A549 (cell line): ENCODE measurements at regions not wholly inside any gene's neighbourhood (a gene's known extent, or its start where the extent isn't known, plus 50 kb on each side); places are given as distances from the start of the nearest gene placed in this dataset.

Source experiments
- ATAC-seq, 2 experiments: fragments of 200-7000 bp in 1 of 2; fragments of >200 bp in 1 of 2; cut with Nextera tagmentation in 1 of 2; cut with Tn5 transposase in 1 of 2; 3 replicates each; pipeline versions ENCODE4 v1.8.0 to v1.9.1; 2018 to 2020; ENCODE audit warnings: mild to moderate bottlenecking in 1 of 2, moderate library complexity in 1 of 2
- CTCF ChIA-PET: fragments of 300-600 bp; sonication (Branson Sonifier 250); formaldehyde crosslinking; extraction: SDS; loops from one replicate; lab custom pipeline; 2021; ENCODE audit warnings: antibody characterized with exemption, inconsistent platforms; lab: Yijun Ruan, JAX
- POLR2A ChIA-PET: fragments of 350-600 bp; formaldehyde crosslinking; extraction: SDS; loops from one replicate; lab custom pipeline; 2021; ENCODE audit warnings: antibody characterized with exemption, inconsistent platforms; lab: Yijun Ruan, JAX
- DNase-seq, 2 experiments: peaks; one replicate each; pipeline versions ENCODE4 v3.0.0 to v3.0.0-alpha.2; 2011 to 2016; ENCODE audit warnings: low read depth in 1 of 2, low spot score in 1 of 2
- FAIRE-seq: peaks from 2 replicates; lab custom pipeline; 2011; peaks lifted over from hg19 to GRCh38; lab: Jason Lieb, UNC
- H3K27ac ChIP-seq, 2 experiments: fragments of >200 bp; sonication (Bioruptor Twin); formaldehyde crosslinking; 3 replicates each; pipeline ENCODE4 v1.5.1; 2016 to 2017
- H3K4me1 ChIP-seq: fragments of >200 bp; sonication (Bioruptor Twin); formaldehyde crosslinking; 3 replicates; pipeline ENCODE4 v1.6.1; 2016
- H3K4me2 ChIP-seq: fragments of >200 bp; sonication (Bioruptor Twin); formaldehyde crosslinking; 3 replicates; pipeline ENCODE4 v1.6.1; 2016
- H3K4me3 ChIP-seq: fragments of >200 bp; sonication (Bioruptor Twin); formaldehyde crosslinking; 3 replicates; pipeline ENCODE4 v1.5.1; 2016
- H3K9me3 ChIP-seq: fragments of >200 bp; sonication (Bioruptor Twin); formaldehyde crosslinking; 3 replicates; pipeline ENCODE4 v1.6.1; 2016
- BHLHE40 ChIP-seq: IDR thresholded peaks from 2 replicates; pipeline ENCODE4 v1.6.1; 2012; ENCODE audit warnings: low read depth, low read length, inconsistent platforms
- CBX2 ChIP-seq: fragments of 200-600 bp; sonication (generic); IDR thresholded peaks from 2 replicates; pipeline ENCODE4 v1.6.1; 2016; ENCODE audit warnings: low read depth, mild to moderate bottlenecking, borderline replicate concordance
- CEBPB ChIP-seq, 2 experiments: fragments of >200 bp in 1 of 2; sonication (Bioruptor Twin) in 1 of 2; formaldehyde crosslinking in 1 of 2; IDR thresholded peaks; 2 replicates each; pipeline ENCODE4 v1.6.1; 2012 to 2016
- E2F6 ChIP-seq: IDR thresholded peaks from 2 replicates; pipeline ENCODE4 v1.6.1; 2012; ENCODE audit warnings: low read depth, borderline replicate concordance
- EHMT2 ChIP-seq: fragments of 200-600 bp; sonication (generic); IDR thresholded peaks from 2 replicates; pipeline ENCODE4 v1.6.1; 2016; ENCODE audit warnings: antibody characterized with exemption, low read depth, mild to moderate bottlenecking, moderate library complexity
- FOSL2 ChIP-seq, 2 experiments: fragments of 450-650 bp in 1 of 2; fragments of >200 bp in 1 of 2; sonication (Bioruptor Twin) in 1 of 2; formaldehyde crosslinking; IDR thresholded peaks; 2 replicates each; pipeline versions ENCODE4 v1.5.0 to v1.6.1; 2016 to 2020; ENCODE audit warnings: mild to moderate bottlenecking in 1 of 2, moderate library complexity in 1 of 2
- HES2 ChIP-seq: fragments of >200 bp; sonication (Bioruptor Twin); formaldehyde crosslinking; IDR thresholded peaks from 2 replicates; pipeline ENCODE4 v1.6.1; 2016
- HOXA7 ChIP-seq: fragments of 250-450 bp; sonication (Bioruptor Pico); IDR thresholded peaks from 2 replicates; pipeline ENCODE4 v1.5.0; 2020; ENCODE audit warnings: mild to moderate bottlenecking, moderate library complexity
- HOXB5 ChIP-seq: fragments of 250-450 bp; sonication (Bioruptor Pico); IDR thresholded peaks from 2 replicates; pipeline ENCODE4 v1.5.0; 2020; ENCODE audit warnings: mild to moderate bottlenecking, moderate library complexity
- JUN ChIP-seq, 2 experiments: fragments of >200 bp; sonication (Bioruptor Twin); formaldehyde crosslinking; IDR thresholded peaks; 2 replicates in 1 of 2; 3 replicates in 1 of 2; pipeline ENCODE4 v1.6.1; 2016 to 2017
- JUNB ChIP-seq: fragments of >200 bp; sonication (Bioruptor Twin); formaldehyde crosslinking; IDR thresholded peaks from 2 replicates; pipeline ENCODE4 v1.6.1; 2016
- KDM1A ChIP-seq: fragments of 200-600 bp; sonication (generic); IDR thresholded peaks from 2 replicates; pipeline ENCODE4 v1.6.1; 2016; ENCODE audit warnings: low read depth, mild to moderate bottlenecking
- KDM5A ChIP-seq: fragments of 200-600 bp; sonication (generic); IDR thresholded peaks from 2 replicates; pipeline ENCODE4 v1.6.1; 2016; ENCODE audit warnings: antibody characterized with exemption, mild to moderate bottlenecking
- MYC ChIP-seq: IDR thresholded peaks from 2 replicates; pipeline ENCODE4 v1.6.1; 2012; ENCODE audit warnings: mild to moderate bottlenecking, inconsistent platforms, low read length, improper control_type of control experiment, borderline replicate concordance
- NR3C1 ChIP-seq: fragments of >200 bp; sonication (Bioruptor Twin); formaldehyde crosslinking; IDR thresholded peaks from 3 replicates; pipeline ENCODE4 v1.6.1; 2017
- RAD21 ChIP-seq, 2 experiments: fragments of >200 bp in 1 of 2; sonication (Bioruptor Twin) in 1 of 2; formaldehyde crosslinking in 1 of 2; IDR thresholded peaks in 1 of 2; conservative IDR thresholded peaks in 1 of 2; 2 replicates in 1 of 2; 3 replicates in 1 of 2; pipeline ENCODE4 v1.6.1; 2012 to 2018; ENCODE audit warnings: inconsistent platforms in 1 of 2
- RCOR1 ChIP-seq: fragments of 150-350 bp; IDR thresholded peaks from 2 replicates; pipeline ENCODE4 v1.6.1; 2014; ENCODE audit warnings: antibody characterized with exemption, low read length, low read depth
- TP53 ChIP-seq: fragments of 250-450 bp; sonication (Bioruptor Pico); IDR thresholded peaks from 2 replicates; pipeline ENCODE4 v1.5.0; 2021; ENCODE audit warnings: mild to moderate bottlenecking, moderate library complexity
- USF2 ChIP-seq: fragments of 450-650 bp; IDR thresholded peaks from 2 replicates; pipeline ENCODE4 v1.6.1; 2014; ENCODE audit warnings: antibody characterized with exemption
- ZFP36 ChIP-seq: fragments of 450-650 bp; IDR thresholded peaks from 2 replicates; pipeline ENCODE4 v1.6.1; 2014; ENCODE audit warnings: borderline replicate concordance; ENCODE audit not compliant: partially characterized antibody
- WGBS: methylation state at CpG from one replicate; pipeline ENCODE4 v1.1.6; 2017; ENCODE audit errors: missing lambda C conversion rate; 5-methylcytosine and 5-hydroxymethylcytosine counted together
- TF ChIP-seq, protein P1 (sequence below): fragments of >200 bp; sonication (Bioruptor Twin); formaldehyde crosslinking; IDR thresholded peaks from 3 replicates; pipeline ENCODE4 v1.5.1; 2016
- TF ChIP-seq, protein P2 (sequence below): fragments of 200-600 bp; sonication (generic); IDR thresholded peaks from 2 replicates; pipeline ENCODE4 v1.6.1; 2016; ENCODE audit warnings: antibody characterized with exemption, mild to moderate bottlenecking, moderate library complexity
- TF ChIP-seq, protein P3 (sequence below): IDR thresholded peaks from 2 replicates; pipeline ENCODE4 v1.6.1; 2012
- TF ChIP-seq, protein P4 (sequence below): fragments of >200 bp; sonication (Bioruptor Twin); formaldehyde crosslinking; IDR thresholded peaks from 3 replicates; pipeline ENCODE4 v1.6.1; 2016

DNA sequence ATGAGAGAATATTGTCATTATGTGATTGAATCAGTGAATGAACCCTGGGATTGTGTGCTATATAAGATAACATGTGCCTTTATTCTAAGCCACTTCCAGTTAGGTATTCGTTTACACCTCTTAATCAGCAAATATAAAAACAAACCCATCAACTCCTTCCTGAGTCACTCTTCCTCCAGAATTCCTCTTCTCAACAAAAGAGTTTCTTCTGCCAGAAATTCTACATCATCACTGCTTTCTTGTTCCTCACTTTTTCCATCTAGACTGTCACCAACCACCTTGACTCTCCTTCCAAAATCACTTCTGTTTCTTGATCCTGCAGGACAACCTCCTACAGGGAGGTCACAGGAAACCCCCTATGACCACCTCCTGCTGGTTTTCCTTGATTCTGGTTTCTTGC is 261.4 kb downstream of the CYP26B1 start:
- H3K4me3 ChIP-seq: no peak overlapping the region
- WGBS: 11% methylated on average over 1 of the region's 1 CpG
- TF ChIP-seq ZFP36 (no peak), HOXB5 (no peak), RCOR1 (no peak)
- TF ChIP-seq, protein P1, sequence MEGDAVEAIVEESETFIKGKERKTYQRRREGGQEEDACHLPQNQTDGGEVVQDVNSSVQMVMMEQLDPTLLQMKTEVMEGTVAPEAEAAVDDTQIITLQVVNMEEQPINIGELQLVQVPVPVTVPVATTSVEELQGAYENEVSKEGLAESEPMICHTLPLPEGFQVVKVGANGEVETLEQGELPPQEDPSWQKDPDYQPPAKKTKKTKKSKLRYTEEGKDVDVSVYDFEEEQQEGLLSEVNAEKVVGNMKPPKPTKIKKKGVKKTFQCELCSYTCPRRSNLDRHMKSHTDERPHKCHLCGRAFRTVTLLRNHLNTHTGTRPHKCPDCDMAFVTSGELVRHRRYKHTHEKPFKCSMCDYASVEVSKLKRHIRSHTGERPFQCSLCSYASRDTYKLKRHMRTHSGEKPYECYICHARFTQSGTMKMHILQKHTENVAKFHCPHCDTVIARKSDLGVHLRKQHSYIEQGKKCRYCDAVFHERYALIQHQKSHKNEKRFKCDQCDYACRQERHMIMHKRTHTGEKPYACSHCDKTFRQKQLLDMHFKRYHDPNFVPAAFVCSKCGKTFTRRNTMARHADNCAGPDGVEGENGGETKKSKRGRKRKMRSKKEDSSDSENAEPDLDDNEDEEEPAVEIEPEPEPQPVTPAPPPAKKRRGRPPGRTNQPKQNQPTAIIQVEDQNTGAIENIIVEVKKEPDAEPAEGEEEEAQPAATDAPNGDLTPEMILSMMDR: no peak
- TF ChIP-seq, all 56 proteins: peak for 0
- POLR2A ChIA-PET: no interaction called here
- FAIRE-seq: no peak
- CTCF ChIA-PET: interaction anchor here (1.2 to 2.6 kb wide), 3 partner anchors 25 to 264 kb away, joined by 3 to 10 read pairs (median 3); no protein-coding TSS in a partner anchor
- ATAC-seq: no peak
- Histone ChIP-seq H3K9me3 (peaks cover 21% of the 10 kb centered on the region), H3K4me1 (peaks cover 31% of the 10 kb centered on the region), H3K4me2 (no peak overlapping the region), H3K27ac (no peak overlapping the region)
- DNase-seq: no peak

GRCh38 chr2:71884303-71885042 is 263.2 kb downstream of the CYP26B1 start:
- peak in 1 of 2 experiments; percentile 45 for DNase-seq
- Histone ChIP-seq H3K4me3 (no peak overlapping the region), H3K4me2 (peak overlapping the region; percentile 67; the same call in 1 of the 3 replicates), H3K27ac (peak overlapping the region; percentile 67 to 78; a peak in 5 of 6 replicates), H3K9me3 (peaks cover 21% of the 10 kb centered on the region), H3K4me1 (peaks cover 43% of the 10 kb centered on the region)
- ChIA-PET CTCF (interaction anchor here (1.8 to 2.6 kb wide), 2 partner anchors 39 to 266 kb away, joined by 7 to 10 read pairs; no protein-coding TSS in a partner anchor), POLR2A (no interaction called here)
- WGBS: 76% methylated on average over 7 of the region's 7 CpGs
- no peak for FAIRE-seq
- no peak for ATAC-seq
- no peak for TF ChIP-seq KDM5A
- TF ChIP-seq JUN (IDR thresholded peaks at IDR 0.05): peak in 1 of 2 experiments; percentile 37; a peak in 1 of 5 replicates
- TF ChIP-seq USF2: no peak
- peak; percentile 51; the same call in 1 of the 2 replicates for TF ChIP-seq JUNB
- no peak for TF ChIP-seq RAD21 (conservative IDR thresholded peaks at IDR 0.05 in 1 of 2, IDR thresholded peaks at IDR 0.05 in 1 of 2)
- TF ChIP-seq FOSL2 (IDR thresholded peaks at IDR 0.05): peak; percentile 26; the same call in 1 of the 2 replicates
- TF ChIP-seq FOSL2 (CRISPR knock-in tag; IDR thresholded peaks at IDR 0.05): no peak
- no peak for TF ChIP-seq TP53
- no peak for TF ChIP-seq ZFP36
- TF ChIP-seq CEBPB (IDR thresholded peaks at IDR 0.05): no peak; a peak in 2 of 4 replicates
- TF ChIP-seq BHLHE40: no peak
- no peak for TF ChIP-seq MYC
- no peak for TF ChIP-seq HOXA7 (CRISPR knock-in tag)
- TF ChIP-seq, protein P2, sequence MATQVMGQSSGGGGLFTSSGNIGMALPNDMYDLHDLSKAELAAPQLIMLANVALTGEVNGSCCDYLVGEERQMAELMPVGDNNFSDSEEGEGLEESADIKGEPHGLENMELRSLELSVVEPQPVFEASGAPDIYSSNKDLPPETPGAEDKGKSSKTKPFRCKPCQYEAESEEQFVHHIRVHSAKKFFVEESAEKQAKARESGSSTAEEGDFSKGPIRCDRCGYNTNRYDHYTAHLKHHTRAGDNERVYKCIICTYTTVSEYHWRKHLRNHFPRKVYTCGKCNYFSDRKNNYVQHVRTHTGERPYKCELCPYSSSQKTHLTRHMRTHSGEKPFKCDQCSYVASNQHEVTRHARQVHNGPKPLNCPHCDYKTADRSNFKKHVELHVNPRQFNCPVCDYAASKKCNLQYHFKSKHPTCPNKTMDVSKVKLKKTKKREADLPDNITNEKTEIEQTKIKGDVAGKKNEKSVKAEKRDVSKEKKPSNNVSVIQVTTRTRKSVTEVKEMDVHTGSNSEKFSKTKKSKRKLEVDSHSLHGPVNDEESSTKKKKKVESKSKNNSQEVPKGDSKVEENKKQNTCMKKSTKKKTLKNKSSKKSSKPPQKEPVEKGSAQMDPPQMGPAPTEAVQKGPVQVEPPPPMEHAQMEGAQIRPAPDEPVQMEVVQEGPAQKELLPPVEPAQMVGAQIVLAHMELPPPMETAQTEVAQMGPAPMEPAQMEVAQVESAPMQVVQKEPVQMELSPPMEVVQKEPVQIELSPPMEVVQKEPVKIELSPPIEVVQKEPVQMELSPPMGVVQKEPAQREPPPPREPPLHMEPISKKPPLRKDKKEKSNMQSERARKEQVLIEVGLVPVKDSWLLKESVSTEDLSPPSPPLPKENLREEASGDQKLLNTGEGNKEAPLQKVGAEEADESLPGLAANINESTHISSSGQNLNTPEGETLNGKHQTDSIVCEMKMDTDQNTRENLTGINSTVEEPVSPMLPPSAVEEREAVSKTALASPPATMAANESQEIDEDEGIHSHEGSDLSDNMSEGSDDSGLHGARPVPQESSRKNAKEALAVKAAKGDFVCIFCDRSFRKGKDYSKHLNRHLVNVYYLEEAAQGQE: no peak
- TF ChIP-seq EHMT2: no peak
- no peak for TF ChIP-seq NR3C1
- TF ChIP-seq KDM1A: no peak
- TF ChIP-seq HES2: peak; percentile 57; the same call in 1 of the 2 replicates
- TF ChIP-seq E2F6: no peak
- TF ChIP-seq CBX2: no peak
- TF ChIP-seq, protein P3, sequence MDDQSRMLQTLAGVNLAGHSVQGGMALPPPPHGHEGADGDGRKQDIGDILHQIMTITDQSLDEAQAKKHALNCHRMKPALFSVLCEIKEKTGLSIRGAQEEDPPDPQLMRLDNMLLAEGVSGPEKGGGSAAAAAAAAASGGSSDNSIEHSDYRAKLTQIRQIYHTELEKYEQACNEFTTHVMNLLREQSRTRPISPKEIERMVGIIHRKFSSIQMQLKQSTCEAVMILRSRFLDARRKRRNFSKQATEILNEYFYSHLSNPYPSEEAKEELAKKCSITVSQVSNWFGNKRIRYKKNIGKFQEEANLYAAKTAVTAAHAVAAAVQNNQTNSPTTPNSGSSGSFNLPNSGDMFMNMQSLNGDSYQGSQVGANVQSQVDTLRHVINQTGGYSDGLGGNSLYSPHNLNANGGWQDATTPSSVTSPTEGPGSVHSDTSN: no peak
- TF ChIP-seq, protein P4, sequence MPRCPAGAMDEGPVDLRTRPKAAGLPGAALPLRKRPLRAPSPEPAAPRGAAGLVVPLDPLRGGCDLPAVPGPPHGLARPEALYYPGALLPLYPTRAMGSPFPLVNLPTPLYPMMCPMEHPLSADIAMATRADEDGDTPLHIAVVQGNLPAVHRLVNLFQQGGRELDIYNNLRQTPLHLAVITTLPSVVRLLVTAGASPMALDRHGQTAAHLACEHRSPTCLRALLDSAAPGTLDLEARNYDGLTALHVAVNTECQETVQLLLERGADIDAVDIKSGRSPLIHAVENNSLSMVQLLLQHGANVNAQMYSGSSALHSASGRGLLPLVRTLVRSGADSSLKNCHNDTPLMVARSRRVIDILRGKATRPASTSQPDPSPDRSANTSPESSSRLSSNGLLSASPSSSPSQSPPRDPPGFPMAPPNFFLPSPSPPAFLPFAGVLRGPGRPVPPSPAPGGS: no peak
